HG03442 (cell line): ENCODE measurements at regions not wholly inside any gene's neighbourhood (a gene's known extent, or its start where the extent isn't known, plus 50 kb on each side); places are given as distances from the start of the nearest gene placed in this dataset.

Source experiments
- ATAC-seq: cut with Tn5 transposase; IDR thresholded peaks from one replicate; pipeline ENCODE4 v1.9.1; 2021; ENCODE audit warnings: mild to moderate bottlenecking, moderate library complexity; ENCODE audit not compliant: unreplicated experiment

DNA sequence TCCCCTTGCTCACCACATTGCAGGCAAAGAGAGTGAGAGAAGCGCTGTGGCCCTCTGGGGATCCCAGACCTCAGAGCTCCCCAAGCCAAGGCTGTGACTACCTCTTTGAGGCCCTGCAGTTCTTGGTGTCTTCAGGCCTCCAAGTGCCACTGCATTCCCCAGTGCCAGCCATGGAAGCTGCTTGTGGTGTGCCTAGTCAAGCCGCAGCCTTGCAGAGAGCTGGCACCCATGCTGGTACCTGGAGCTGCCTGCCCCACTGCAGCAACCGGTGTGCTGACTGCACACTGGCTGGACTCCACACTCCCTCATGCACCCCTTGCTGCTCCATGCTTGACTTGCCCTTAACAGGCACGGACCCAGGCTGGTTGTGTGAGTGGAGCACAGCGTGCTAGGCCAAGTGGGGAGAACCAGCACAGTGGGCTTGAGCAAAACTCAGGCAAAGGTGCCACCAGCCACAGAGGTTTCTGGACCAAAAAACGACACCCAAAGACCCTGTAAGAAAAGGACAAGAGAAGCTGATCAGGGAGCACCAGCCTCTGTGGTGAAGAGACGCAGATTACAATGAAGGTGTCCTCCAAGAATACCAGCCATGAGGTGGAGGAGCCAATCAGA lies 113.5 kb upstream of the TMEM18 start:
- ATAC-seq = no peak

DNA sequence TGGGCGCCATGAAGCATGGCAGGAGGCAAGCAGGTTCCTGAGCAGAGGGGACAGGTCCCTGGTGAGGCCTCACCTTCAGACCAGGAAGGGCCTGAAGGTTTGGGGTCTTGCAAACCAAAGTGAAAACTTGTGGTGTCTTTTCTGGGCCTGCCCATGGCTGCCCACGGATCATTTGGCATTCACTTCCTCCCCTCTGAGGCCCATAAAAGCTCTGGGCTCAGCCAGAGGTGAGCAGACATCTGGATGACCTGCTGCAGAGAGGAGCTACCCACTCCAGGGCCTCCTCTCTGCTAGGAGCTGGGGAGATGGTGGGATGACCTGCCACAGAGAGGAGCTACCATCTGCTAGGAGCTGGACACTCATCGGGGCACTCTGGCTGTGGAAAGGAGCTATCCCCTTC lies 112.9 kb upstream of the TMEM18 start:
- no peak for ATAC-seq

DNA sequence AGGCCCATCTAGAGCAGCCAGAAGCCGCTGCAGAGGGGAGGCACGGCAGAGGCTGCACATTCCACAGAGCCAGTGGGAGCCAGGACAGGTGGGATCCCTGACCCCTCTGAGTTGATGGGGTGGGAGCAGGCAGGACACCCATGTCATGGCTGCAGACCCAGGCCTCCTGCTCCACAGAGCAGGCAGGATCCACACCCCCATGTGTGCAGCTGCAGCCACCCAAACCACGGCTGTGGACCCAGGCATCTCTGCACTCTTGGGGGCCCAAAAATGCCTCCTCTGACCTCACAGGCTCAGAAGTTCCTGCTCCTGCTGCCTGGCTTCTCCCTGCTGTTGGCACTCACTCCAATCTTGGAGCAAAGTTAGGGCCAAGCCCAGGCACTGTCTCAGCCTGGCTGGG lies 112.3 kb upstream of the TMEM18 start:
- ATAC-seq = no peak

DNA sequence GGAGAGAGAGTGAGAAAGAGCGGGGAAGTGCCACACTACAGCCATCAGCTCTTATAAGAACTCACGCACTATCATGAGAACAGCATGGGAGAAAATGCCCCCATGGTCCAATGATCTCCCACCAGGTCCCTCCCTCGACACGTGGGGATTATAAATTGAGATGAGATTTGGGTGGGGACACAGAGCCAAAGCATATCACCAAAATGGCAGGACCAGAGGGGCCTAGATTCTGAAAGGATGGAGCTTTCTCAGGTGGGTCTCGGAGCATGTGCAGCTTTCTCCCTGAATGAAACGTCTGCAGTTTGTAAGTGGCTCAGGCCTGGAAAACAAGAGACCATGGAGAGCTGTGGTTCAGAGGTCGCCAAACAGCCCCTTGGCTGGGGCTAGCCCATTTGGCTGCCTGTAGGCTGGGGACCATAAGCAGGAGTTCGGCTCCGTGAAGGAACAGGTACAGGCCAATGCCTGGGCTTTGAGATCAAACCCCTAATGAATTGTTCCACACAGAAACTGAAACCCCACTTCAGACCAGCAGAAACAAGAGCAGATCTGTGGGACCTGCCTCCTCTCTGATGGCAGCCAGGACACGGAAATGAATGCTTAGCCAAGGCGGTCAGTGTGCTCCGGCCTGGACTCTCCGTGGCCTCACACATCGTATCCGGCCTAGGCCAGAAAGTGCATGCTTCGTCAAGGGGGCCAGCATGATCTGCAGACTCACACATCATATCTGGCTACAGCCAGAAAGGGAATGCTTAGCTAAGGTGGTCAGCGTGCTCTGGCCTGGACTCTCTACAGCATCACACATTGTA lies 111.2 kb upstream of the TMEM18 start:
- no peak for ATAC-seq

DNA sequence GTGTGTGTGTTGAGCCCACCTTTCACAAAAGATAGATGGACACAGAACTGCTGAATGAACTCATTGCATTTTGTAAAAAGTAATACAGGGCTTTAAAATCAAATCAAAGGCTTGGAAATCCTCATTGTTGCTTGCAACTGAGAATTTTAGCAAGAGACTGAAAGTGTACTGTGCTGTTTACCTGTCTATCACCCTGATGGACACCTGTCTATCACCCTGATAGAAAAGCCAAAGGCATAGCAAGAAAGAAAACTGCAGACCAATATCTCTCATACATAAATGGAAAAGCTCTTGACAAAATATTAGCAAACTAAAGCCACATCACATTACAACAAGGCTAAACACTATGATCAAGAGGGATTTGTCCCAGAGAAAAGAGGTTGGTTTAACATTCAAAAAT lies 107.5 kb upstream of the TMEM18 start:
- ATAC-seq = no peak

DNA sequence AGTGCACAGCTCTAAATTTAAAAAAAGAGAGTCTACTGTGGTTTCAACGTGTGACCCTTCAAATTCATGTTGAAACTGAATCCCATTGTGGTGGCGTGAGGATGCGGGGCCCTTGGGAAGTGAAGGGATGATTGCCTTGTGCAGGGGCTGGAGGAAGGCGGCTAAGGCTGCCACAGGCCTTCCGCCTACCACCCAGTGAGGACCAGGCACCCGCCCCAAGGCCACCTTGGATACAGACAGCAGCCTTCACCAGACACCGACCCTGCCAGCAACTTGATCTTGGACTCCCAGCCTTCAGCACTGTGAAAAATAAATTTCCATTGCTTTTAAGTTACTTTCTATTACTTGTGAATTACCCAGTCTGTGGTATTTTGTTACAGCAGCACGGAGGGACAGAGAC lies 103.4 kb upstream of the TMEM18 start:
- no peak for ATAC-seq

DNA sequence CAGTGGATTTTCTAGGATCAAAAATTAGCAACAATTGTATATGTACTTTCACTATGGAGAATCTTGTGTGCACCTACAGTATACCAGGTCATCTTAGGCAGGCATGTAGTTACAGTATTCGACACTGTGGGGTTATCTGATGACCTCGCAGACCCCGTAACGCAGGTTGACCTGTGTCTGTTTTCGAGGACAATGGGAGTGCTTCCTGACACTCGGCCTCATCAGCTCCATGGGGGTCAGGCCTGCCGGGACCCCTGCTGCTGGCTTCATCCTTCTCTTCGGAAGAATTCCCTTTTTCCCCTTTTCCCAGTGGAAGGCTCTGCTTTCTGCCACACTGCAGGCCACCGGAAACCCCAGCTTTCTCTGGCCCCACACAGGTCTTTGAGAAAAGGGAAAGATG lies 102.8 kb upstream of the TMEM18 start:
- no peak for ATAC-seq

DNA sequence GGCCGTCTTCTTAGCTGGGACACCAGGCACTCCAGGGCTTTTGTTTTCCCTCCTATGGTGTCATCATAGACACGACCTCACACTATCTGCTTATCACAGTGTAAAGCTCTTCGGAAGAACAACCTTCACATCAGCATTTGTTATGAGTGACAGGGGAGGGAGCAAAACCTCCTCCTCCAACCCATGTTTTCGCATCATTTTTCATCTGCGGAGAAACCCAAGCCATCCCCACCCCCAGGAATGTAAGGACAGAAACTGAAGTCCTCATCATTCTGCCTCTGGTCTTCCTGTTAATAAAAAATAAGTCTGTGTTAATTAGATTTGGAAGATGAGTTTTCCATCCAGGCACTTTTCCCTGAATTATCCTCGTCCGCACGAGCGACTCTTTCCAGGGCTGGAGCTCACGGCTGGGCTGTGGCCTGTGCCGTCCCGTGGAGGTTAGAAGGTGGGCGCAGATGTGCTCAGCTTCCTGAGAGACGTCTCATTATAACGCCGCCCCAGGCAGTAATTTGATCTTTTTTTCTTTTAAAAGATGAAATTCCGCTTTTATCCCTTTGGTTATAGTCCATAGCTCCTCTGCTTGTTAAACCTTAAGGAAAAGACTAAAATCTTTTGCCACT lies 101.6 kb upstream of the TMEM18 start:
- ATAC-seq = no peak

DNA sequence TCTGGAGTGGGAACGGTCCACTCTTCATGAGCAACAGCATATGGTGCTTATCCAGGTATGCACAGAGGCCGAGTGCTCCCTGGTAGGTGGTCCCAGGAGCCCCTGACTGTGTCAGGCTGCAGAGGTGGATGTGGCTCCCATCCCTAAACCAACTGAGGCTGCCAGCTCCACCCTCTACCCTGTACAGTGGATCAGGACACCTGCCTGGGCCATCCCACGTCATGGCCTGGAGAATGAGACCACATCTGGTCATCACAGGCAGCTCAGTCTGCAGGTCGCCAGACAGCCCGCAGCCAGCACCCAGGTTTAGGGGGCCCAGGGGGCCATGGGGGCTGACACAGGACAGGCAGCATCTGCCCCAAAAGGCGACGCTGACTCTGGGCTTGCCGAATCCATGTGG lies 100.3 kb upstream of the TMEM18 start:
- ATAC-seq = no peak

DNA sequence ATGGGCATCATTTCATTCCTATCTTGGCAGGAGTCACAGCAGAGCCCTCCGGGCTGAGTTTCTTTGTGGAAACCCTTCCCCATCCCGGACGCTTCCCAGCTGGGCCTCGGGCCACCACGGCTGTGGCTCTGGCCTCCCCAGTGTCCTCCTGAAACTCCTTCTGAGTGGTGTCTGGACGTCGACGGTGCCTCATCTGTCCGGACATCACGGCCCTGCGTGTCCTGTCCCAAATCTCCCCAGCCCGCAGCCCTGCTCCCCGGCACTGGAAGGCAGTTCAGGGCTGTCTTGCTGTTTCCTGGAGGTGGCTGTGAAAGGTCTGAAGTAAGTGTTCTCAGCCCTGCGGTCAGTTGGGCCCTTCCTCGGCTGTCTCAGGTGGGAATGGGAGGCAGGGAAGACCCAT lies 99.8 kb upstream of the TMEM18 start:
- ATAC-seq = no peak

DNA sequence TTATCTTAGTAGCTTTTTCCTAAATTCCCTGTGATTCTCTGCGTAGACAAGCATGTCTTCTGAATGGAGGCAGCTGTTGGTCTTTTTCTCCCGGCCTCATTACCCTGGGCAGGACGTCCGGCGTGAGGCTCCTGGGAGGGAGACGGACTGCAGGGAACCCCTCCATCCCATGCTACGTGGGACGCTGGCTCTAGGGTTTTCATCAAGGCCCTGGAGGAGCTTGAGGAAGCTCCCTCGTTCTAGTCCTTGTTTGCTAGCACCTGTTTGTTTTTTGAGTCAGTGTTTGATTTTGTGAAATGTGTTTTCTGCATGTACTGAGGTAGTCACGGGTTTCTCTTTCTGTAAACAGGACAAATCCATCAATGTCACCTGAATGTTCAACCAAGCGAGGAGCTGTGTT lies 99.3 kb upstream of the TMEM18 start:
- no peak for ATAC-seq

DNA sequence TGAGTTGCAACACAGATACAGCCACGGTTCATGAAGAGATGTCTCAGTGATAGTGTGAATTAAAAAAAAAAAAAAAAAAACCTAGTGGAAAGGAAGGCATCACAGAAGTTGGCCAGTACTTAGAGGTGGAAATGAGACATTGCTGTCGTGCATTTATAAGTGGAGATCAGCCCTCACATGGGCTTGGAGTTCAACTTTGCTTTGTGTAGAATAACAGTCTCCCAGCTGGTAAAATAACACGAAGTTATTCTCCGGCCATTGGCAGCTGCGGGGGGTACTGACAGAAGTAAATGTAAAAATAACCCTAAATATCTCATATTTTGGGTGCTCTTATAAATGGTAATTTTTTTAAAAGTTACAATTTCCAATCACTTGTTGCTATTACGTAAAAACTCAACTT lies 98.8 kb upstream of the TMEM18 start:
- ATAC-seq = no peak

DNA sequence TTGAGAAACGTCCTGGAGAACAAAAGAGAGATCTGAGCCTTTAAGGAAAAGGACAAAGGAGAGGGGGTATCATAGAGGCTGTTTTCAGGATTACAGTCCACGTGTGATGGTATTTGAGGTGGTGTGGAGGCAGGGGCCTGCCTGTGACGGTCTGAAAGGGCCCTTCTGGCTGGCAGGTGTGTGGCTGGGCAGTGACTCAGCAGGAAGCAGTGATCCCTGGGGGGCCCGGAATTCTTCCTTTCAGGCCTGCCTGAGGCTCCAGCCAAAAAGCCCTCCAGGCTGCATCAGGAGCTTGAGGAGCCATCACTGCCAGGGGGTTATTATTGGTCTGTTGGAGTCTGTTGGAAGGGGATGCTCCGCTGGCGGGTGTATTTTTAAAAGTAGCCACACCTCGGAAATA lies 97.2 kb upstream of the TMEM18 start:
- ATAC-seq = no peak

DNA sequence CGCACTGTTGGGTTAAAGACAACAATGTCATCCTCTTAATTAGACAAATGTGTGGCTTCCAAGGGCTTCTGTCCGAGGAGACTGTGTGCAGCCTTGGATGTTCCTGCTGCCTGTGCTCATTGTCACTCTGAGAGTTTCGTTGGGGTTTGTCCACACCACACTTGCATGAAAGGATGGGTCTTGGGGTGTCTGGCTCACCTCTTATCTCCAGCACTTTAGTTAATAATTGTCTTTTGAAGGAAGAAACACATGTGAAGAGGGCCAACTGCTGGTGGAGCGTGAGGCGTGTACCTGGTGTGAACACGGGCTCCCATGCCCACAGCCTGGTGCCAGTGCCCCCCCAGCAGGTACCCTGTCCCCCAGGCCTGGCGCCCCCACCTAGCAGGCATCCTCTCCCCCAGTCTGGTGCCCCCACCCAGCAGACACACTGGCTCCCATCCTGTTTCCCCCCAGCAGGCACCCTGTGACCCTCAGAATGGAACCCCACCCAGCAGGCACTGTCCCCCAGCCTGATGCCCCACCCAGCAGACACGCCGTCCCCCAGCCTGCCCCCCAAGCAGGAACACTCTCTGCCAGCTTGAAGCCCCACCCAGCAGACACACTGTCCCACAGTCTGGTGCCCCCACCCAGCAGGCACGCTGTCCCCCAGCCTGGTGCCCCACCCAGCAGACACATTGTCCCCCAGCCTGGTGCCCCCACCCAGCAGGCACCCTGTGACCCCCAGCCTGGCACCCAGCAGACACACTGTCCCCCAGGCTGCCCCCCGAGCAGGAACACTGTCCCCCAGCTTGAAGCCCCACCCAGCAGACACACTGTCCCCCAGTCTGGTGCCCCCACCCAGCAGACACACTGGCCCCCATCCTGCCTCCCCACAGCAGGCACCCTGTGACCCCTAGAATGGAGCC lies 96.3 kb upstream of the TMEM18 start:
- ATAC-seq = no peak

DNA sequence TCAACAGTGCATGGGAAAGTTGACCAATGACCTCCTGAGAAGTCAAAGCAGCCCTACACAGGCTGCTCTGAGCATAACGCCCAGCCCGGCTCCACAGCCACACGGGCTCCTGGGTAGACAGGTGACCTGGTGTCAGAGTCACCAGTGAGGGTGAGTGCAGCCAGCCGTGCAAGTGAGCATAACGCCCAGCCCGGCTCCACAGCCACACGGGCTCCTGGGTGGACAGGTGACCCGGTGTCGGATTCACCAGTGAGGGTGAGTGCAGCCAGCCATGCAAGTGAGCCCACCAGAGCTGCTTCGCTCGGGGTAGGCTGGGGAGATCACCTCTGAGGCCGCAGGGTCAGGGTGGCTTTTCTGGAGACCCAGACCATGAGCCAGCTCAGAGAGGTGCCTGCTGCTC lies 94.3 kb upstream of the TMEM18 start:
- no peak for ATAC-seq

DNA sequence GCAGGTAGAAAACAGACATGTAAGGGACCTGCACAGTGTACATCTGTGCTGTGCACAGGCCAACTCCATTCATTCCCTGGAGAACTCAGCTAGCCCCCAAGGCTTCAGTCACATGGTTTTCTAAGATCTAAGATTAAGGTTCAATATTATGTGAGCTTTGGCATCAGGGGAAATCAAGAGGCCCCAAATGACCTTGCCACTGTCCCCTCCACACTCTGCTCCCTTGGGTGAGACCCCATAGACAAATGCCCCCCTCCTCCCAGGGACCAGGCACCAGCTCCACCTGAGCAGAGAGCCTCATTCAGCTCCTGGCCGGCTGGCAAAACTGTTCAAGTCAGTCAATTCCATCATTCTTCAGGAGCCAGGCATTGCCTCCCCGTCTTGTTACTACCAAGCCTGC lies 93.6 kb upstream of the TMEM18 start:
- ATAC-seq = no peak

DNA sequence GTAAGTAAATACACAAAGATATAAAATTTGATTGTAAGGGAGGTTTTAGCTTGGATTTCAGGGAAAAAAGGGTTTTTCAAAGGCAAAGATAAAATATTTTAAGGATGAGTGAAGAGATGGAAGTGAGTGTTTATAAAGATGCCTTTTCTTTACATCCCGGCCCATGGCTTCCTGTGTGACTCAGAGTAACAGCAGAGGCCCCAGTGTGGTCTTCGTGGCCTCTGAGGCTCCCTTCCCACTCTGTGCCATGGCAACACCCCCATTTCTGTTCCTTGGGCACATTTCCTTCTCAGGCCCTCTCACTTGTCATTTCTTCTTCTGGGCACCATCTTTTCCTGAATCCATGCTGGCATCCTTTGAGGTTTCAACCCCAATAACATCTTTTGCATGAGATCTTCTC lies 92.6 kb upstream of the TMEM18 start:
- ATAC-seq = no peak

DNA sequence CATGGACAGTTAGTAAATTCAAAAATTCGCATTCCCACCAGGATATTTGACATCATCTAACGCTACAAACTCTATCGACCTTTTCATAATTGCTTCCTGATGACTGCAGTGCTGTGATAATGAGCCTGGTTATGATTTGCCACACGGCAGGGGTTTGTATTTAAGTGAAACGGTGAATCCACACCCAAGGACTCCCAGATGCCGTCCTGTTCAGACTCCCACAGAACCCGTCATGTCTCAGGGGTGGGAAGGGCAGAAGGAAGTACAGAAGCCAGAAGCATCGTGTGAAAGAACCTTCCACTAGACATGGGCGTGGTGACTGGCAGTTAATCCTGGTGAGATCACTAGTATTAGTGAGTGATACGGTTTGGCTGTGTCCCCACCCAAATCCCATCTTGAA lies 91.2 kb upstream of the TMEM18 start:
- no peak for ATAC-seq

DNA sequence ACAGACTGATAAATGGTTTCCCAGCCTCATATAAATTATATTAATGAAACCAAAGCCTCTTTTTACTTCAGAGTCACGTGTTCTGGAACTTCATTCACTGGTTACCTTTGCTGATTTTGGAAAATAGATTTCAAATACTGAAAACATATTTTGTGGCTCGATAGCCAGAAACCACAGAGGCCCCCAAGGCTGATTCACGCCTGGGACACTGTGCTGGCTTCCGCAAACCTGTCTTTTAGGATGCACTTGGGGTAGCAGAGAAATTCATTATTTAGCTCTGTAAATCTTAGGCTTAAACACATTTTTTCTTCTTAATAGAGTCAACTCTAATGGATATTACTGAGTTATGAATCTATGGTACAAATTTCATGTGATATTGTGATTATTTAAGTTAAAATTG lies 90.7 kb upstream of the TMEM18 start:
- no peak for ATAC-seq

DNA sequence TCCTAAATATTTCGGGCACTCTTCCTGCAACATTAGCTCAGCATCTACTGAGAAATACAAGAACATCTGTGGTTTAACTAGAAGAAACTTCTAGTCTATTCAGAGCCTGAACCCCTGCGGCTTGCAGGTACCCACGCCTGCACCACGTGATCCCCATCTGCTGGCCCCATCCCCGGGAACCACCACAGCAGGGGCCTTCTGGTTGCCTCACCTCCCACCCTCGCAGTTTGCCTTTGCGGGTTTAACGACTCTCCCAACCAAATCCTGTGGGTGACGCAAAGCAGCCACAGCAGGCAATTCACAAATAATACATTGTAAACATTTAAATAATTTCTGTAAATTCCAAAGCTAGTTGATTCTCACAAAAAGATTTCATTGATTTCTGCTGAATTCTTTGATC lies 90.2 kb upstream of the TMEM18 start:
- no peak for ATAC-seq

DNA sequence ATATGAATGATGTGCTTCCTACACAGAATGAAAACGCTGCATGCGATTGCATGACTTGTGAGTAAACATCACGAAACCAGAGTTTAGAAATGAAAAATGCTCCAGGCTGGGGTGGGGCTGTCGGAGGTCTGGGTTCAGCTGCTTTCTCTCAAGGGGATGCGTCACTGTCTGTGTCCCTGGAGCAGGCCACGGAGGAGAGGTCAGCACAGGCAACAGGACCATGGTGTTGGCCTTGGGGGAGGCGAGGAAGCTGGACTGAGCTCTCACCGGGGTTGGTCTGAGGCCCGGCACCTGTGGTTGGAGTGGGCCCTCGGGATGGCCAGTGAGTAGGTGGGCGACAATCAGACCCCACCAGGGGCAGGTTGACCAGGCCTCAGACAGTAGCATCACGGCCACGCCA lies 89.0 kb upstream of the TMEM18 start:
- ATAC-seq = no peak
